G401 (cell line): ENCODE measurements at regions not wholly inside any gene's neighbourhood (a gene's known extent, or its start where the extent isn't known, plus 50 kb on each side); places are given as distances from the start of the nearest gene placed in this dataset.
A peak's percentile ranks its signal among the peaks of the same experiment; 100 is the strongest.

ENCODE experiments used
- DNase-seq: peaks from one replicate; pipeline ENCODE4 v3.0.0-alpha.2; 2015; ENCODE audit warnings: low spot score
- in situ Hi-C: cut with HindIII; loops from 2 replicates; pipeline ENCODE4 v1.10.0; 2016; ENCODE audit warnings: low sequenced_read_pairs, mixed read lengths

- DNase-seq: no peak
- in situ Hi-C loops: no loop called here
Measured at GRCh38 chr2:240250150-240250984, 109.9 kb upstream of the OTOS start.

- in situ Hi-C loops: no loop called here
- DNase-seq: peak; percentile 45
Measured at GRCh38 chr2:240250985-240251847, 110.8 kb upstream of the OTOS start.

GRCh38 chr2:240251848-240252190, 111.4 kb upstream of the OTOS start:
- DNase-seq: no peak
- in situ Hi-C loops: no loop called here

GRCh38 chr2:240252191-240252871, 111.9 kb upstream of the OTOS start:
- DNase-seq: no peak
- in situ Hi-C loops: no loop called here

- no peak for DNase-seq
- in situ Hi-C loops: no loop called here
Measured at GRCh38 chr2:240252872-240253511, 112.5 kb upstream of the OTOS start.

GRCh38 chr2:240253583-240254145, 113.2 kb upstream of the OTOS start:
- in situ Hi-C loops: no loop called here
- no peak for DNase-seq

GRCh38 chr2:240254337-240255164, 114.1 kb upstream of the OTOS start:
- in situ Hi-C loops: no loop called here
- no peak for DNase-seq

- in situ Hi-C loops: no loop called here
Measured at GRCh38 chr2:240255165-240255491, 114.7 kb upstream of the OTOS start.

GRCh38 chr2:240255811-240256703, 115.6 kb upstream of the OTOS start:
- no peak for DNase-seq
- in situ Hi-C loops: no loop called here

More at GRCh38 chr2:240255165-240255491, 114.7 kb upstream of the OTOS start:
- no peak for DNase-seq

GRCh38 chr2:240256704-240257637, 116.5 kb upstream of the OTOS start:
- in situ Hi-C loops: no loop called here
- no peak for DNase-seq

GRCh38 chr2:240257940-240258580, 117.6 kb upstream of the OTOS start:
- DNase-seq: no peak
- in situ Hi-C loops: no loop called here

- in situ Hi-C loops: no loop called here
- no peak for DNase-seq
Measured at GRCh38 chr2:240258685-240259084, 118.2 kb upstream of the OTOS start.

GRCh38 chr2:240259201-240259923, 118.9 kb upstream of the OTOS start:
- in situ Hi-C loops: no loop called here
- no peak for DNase-seq

GRCh38 chr2:240259924-240260529, 119.6 kb upstream of the OTOS start:
- in situ Hi-C loops: no loop called here
- no peak for DNase-seq

- no peak for DNase-seq
- in situ Hi-C loops: no loop called here
Measured at GRCh38 chr2:240260664-240261063, 120.2 kb upstream of the OTOS start.
